Liver (tissue), 3 donors: ENCODE measurements at regions not wholly inside any gene's neighbourhood (a gene's known extent, or its start where the extent isn't known, plus 50 kb on each side); places are given as distances from the start of the nearest gene placed in this dataset.
"Not testable (repeated sequence)": the region's sequence is repeated elsewhere in the genome, so short reads cannot be mapped to it uniquely, and the experiment has no call there.

Source experiments
- CTCF ChIP-seq: fragments of 150-350 bp; IDR thresholded peaks from 2 replicates; pipeline ENCODE4 v1.5.1; 2017; ENCODE audit warnings: improper control_type of control experiment, low read depth, low read length; ENCODE audit not compliant: missing input control
- EGR1 ChIP-seq, 2 donors: IDR thresholded peaks; 2 replicates each; pipeline ENCODE4 v1.6.1; 2016 to 2018; ENCODE audit warnings: antibody characterized with exemption in 2 of 2, low read depth in 2 of 2
- FOXA1 ChIP-seq: IDR thresholded peaks from 2 replicates; pipeline ENCODE4 v1.6.1; 2016; ENCODE audit warnings: antibody characterized with exemption
- GABPA ChIP-seq, 2 donors: IDR thresholded peaks in 1 of 2; conservative IDR thresholded peaks in 1 of 2; 2 replicates each; pipeline ENCODE4 v1.6.1; 2016; ENCODE audit warnings: antibody characterized with exemption in 2 of 2, mild to moderate bottlenecking in 1 of 2, moderate library complexity in 1 of 2
- HNF4A ChIP-seq, 2 donors: conservative IDR thresholded peaks; 2 replicates each; pipeline ENCODE4 v1.6.1; 2016; ENCODE audit warnings: antibody characterized with exemption in 2 of 2, mild to moderate bottlenecking in 2 of 2
- HNF4G ChIP-seq: IDR thresholded peaks from 2 replicates; pipeline ENCODE4 v1.6.1; 2016; ENCODE audit warnings: antibody characterized with exemption
- JUND ChIP-seq, 2 donors: IDR thresholded peaks; 2 replicates each; pipeline ENCODE4 v1.6.1; 2016; ENCODE audit warnings: antibody characterized with exemption in 2 of 2
- NR2F2 ChIP-seq: IDR thresholded peaks from 2 replicates; pipeline ENCODE4 v1.6.1; 2016; ENCODE audit warnings: antibody characterized with exemption
- RAD21 ChIP-seq, 2 donors: IDR thresholded peaks; 2 replicates each; pipeline ENCODE4 v1.6.1; 2016; ENCODE audit warnings: antibody characterized with exemption in 2 of 2, mild to moderate bottlenecking in 2 of 2
- RXRA ChIP-seq, 2 donors: IDR thresholded peaks; 2 replicates each; pipeline ENCODE4 v1.6.1; 2017 to 2018; ENCODE audit warnings: antibody characterized with exemption in 2 of 2, mild to moderate bottlenecking in 1 of 2
- TAF1 ChIP-seq: conservative IDR thresholded peaks from 2 replicates; pipeline ENCODE4 v1.6.1; 2016; ENCODE audit warnings: antibody characterized with exemption, mild to moderate bottlenecking
- YY1 ChIP-seq: IDR thresholded peaks from 2 replicates; pipeline ENCODE4 v1.6.1; 2016; ENCODE audit warnings: antibody characterized with exemption, mild to moderate bottlenecking
- TF ChIP-seq, protein P1 (sequence below): IDR thresholded peaks from 2 replicates; pipeline ENCODE4 v1.6.1; 2016; ENCODE audit warnings: antibody characterized with exemption, mild to moderate bottlenecking
- TF ChIP-seq, protein P2 (sequence below): IDR thresholded peaks from 2 replicates; pipeline ENCODE4 v1.6.1; 2016; ENCODE audit warnings: antibody characterized with exemption
- donor health status: healthy.
- donor health status: healthy.

DNA sequence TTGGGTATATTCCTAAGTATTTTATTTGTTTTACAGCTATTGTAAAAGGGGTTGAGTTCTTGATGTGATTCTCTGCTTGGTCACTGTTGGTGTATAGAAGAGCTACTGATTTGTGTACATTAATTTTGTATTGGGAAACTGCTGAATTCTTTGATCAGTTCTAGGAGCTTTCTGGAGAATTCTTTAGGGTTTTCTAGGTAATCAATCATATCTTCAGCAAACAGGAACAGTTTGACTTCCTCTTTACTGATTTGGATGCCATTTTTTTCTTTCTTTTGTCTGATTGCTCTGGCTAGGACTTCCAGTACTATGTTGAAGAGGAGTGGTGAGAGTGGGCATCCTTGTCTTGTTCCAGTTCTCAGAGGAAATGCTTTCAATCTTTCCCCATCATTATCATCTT, 50.1 kb upstream of the VSIG4 start:
- TF ChIP-seq CTCF; JUND (IDR thresholded peaks at IDR 0.05); EGR1 (IDR thresholded peaks at IDR 0.05; ENCODE audit: low read depth in 2 of 2); RAD21 (IDR thresholded peaks at IDR 0.05); TAF1; NR2F2; YY1; FOXA1; HNF4A (conservative IDR thresholded peaks at IDR 0.05); HNF4G; GABPA (IDR thresholded peaks at IDR 0.05 in 1 of 2, conservative IDR thresholded peaks at IDR 0.05 in 1 of 2); RXRA (IDR thresholded peaks at IDR 0.05): not testable (repeated sequence)
- TF ChIP-seq, protein P1, sequence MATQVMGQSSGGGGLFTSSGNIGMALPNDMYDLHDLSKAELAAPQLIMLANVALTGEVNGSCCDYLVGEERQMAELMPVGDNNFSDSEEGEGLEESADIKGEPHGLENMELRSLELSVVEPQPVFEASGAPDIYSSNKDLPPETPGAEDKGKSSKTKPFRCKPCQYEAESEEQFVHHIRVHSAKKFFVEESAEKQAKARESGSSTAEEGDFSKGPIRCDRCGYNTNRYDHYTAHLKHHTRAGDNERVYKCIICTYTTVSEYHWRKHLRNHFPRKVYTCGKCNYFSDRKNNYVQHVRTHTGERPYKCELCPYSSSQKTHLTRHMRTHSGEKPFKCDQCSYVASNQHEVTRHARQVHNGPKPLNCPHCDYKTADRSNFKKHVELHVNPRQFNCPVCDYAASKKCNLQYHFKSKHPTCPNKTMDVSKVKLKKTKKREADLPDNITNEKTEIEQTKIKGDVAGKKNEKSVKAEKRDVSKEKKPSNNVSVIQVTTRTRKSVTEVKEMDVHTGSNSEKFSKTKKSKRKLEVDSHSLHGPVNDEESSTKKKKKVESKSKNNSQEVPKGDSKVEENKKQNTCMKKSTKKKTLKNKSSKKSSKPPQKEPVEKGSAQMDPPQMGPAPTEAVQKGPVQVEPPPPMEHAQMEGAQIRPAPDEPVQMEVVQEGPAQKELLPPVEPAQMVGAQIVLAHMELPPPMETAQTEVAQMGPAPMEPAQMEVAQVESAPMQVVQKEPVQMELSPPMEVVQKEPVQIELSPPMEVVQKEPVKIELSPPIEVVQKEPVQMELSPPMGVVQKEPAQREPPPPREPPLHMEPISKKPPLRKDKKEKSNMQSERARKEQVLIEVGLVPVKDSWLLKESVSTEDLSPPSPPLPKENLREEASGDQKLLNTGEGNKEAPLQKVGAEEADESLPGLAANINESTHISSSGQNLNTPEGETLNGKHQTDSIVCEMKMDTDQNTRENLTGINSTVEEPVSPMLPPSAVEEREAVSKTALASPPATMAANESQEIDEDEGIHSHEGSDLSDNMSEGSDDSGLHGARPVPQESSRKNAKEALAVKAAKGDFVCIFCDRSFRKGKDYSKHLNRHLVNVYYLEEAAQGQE = not testable (repeated sequence)
- TF ChIP-seq, protein P2, sequence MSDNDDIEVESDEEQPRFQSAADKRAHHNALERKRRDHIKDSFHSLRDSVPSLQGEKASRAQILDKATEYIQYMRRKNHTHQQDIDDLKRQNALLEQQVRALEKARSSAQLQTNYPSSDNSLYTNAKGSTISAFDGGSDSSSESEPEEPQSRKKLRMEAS = not testable (repeated sequence)
